OCI-LY3 (cell line): ENCODE measurements at regions not wholly inside any gene's neighbourhood (a gene's known extent, or its start where the extent isn't known, plus 50 kb on each side); places are given as distances from the start of the nearest gene placed in this dataset.

Experiments used
- H2AFZ ChIP-seq: fragments of 200-600, 300-600 bp; shearing (Covaris generic); 2 replicates; pipeline ENCODE4 v1.6.0; 2014; ENCODE audit warnings: antibody characterized with exemption, low read depth, low read length
- H3K27ac ChIP-seq: fragments of 200-600, 300-600 bp; sonication (generic); 2 replicates; pipeline ENCODE4 v1.5.1; 2014; ENCODE audit warnings: mild to moderate bottlenecking, low read length, moderate library complexity, mixed read lengths
- H3K27me3 ChIP-seq: fragments of 200-600, 300-600 bp; sonication (generic); 2 replicates; pipeline ENCODE4 v1.6.1; 2014; ENCODE audit warnings: low read depth, low read length, mixed read lengths
- H3K36me3 ChIP-seq: fragments of 200-600, 300-600 bp; sonication (generic); replicated peaks from 2 replicates; pipeline ENCODE3; 2014; ENCODE audit warnings: low read depth, low read length, mixed read lengths
- H3K4me1 ChIP-seq: fragments of 300-600, 200-600 bp; sonication (generic); 2 replicates; pipeline ENCODE4 v1.6.1; 2014; ENCODE audit warnings: low read length, mixed read lengths
- H3K4me2 ChIP-seq: fragments of 200-600, 300-600 bp; sonication (generic); 2 replicates; pipeline ENCODE4 v1.6.1; 2014; ENCODE audit warnings: low read length, mixed read lengths
- H3K4me3 ChIP-seq: fragments of 300-600, 200-600 bp; sonication (generic); 2 replicates; pipeline ENCODE4 v1.5.1; 2014; ENCODE audit warnings: antibody characterized with exemption, mild to moderate bottlenecking, low read length, moderate library complexity
- H3K79me2 ChIP-seq: fragments of 300-600, 200-600 bp; shearing (Covaris generic); 2 replicates; pipeline ENCODE4 v1.6.1; 2014; ENCODE audit warnings: mild to moderate bottlenecking, low read length, mixed read lengths
- H3K9ac ChIP-seq: fragments of 300-600, 200-600 bp; shearing (Covaris generic); 2 replicates; pipeline ENCODE4 v1.6.0; 2014; ENCODE audit warnings: mild to moderate bottlenecking, low read length, moderate library complexity
- H3K9me3 ChIP-seq: fragments of 200-600, 300-600 bp; shearing (Covaris generic); 2 replicates; pipeline ENCODE4 v1.6.1; 2014; ENCODE audit warnings: low read length, mixed read lengths; ENCODE audit not compliant: insufficient read depth
- H4K20me1 ChIP-seq: fragments of 200-600, 300-600 bp; sonication (generic); 2 replicates; pipeline ENCODE4 v1.6.1; 2016; ENCODE audit warnings: low read length, mixed read lengths; ENCODE audit not compliant: insufficient read depth
- EZH2phosphoT487 ChIP-seq: fragments of 200-600 bp; shearing (Covaris generic); IDR thresholded peaks from 2 replicates; pipeline ENCODE4 v1.6.1; 2018; ENCODE audit warnings: antibody characterized with exemption, mixed run types, low read depth
- TF ChIP-seq, protein P1 (sequence below): fragments of 200-600, 300-600 bp; sonication (generic); IDR thresholded peaks from 2 replicates; pipeline ENCODE4 v1.5.1; 2014; ENCODE audit warnings: antibody characterized with exemption, low read length, low read depth

DNA sequence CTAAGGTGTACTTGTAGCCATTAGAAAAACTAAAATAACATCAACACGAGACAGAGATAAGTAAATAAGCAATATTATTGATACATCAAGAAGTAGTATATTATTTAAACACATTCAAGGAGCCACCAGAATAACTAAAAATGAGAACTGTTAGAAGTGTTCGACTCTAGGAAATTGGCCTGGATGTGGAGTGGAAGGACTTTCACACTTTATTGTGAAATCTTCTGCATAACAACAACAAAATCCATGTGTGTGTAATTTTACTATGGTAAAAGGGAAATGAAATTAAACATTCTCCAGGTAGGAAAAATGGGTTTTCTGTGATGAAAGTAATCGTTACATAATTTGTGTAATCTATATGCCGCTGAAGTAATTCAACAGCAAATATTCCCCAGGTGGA, 96.3 kb upstream of the RNF152 start:
- Histone ChIP-seq H3K4me3 (no peak overlapping the region), H4K20me1 (no peaks in the 10 kb centered on the region), H3K36me3 (no peaks in the 10 kb centered on the region), H3K27me3 (peaks cover 53% of the 10 kb centered on the region), H3K4me2 (no peak overlapping the region), H3K9ac (no peak overlapping the region), H3K79me2 (no peaks in the 10 kb centered on the region), H3K9me3 (no peaks in the 10 kb centered on the region), H3K27ac (no peak overlapping the region), H2AFZ (no peak overlapping the region), H3K4me1 (peaks cover 5% of the 10 kb centered on the region; the same call in 1 of the 2 replicates)
- TF ChIP-seq, protein P1, sequence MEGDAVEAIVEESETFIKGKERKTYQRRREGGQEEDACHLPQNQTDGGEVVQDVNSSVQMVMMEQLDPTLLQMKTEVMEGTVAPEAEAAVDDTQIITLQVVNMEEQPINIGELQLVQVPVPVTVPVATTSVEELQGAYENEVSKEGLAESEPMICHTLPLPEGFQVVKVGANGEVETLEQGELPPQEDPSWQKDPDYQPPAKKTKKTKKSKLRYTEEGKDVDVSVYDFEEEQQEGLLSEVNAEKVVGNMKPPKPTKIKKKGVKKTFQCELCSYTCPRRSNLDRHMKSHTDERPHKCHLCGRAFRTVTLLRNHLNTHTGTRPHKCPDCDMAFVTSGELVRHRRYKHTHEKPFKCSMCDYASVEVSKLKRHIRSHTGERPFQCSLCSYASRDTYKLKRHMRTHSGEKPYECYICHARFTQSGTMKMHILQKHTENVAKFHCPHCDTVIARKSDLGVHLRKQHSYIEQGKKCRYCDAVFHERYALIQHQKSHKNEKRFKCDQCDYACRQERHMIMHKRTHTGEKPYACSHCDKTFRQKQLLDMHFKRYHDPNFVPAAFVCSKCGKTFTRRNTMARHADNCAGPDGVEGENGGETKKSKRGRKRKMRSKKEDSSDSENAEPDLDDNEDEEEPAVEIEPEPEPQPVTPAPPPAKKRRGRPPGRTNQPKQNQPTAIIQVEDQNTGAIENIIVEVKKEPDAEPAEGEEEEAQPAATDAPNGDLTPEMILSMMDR: no peak
- no peak for TF ChIP-seq EZH2phosphoT487

DNA sequence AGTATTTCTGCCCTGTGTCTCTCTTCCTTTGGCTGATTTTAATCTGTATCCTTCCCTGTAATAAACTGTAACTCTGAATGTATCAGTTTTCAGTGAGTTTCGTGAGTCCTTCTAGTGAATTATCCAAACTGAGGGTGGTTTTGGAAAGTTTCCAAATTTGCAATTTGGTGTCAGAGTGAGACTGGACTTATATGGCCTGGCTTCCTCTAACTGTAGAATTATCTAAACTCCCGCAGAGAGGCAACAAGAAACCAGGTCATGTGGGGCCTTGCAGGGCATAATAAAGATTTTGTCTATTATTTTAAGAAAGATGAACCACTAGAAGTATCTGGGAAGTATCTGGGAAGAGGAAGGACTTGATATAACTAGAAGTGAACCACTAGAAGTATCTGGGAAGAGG, 95.3 kb upstream of the RNF152 start:
- Histone ChIP-seq H3K4me3 (no peak overlapping the region), H3K9me3 (no peaks in the 10 kb centered on the region), H3K9ac (no peak overlapping the region), H3K27ac (no peak overlapping the region), H2AFZ (no peak overlapping the region), H3K27me3 (peaks cover 53% of the 10 kb centered on the region), H4K20me1 (no peaks in the 10 kb centered on the region), H3K4me2 (no peak overlapping the region), H3K36me3 (no peaks in the 10 kb centered on the region), H3K4me1 (peaks cover 5% of the 10 kb centered on the region; the same call in 1 of the 2 replicates), H3K79me2 (no peaks in the 10 kb centered on the region)
- no peak for TF ChIP-seq EZH2phosphoT487
- TF ChIP-seq, protein P1: no peak

DNA sequence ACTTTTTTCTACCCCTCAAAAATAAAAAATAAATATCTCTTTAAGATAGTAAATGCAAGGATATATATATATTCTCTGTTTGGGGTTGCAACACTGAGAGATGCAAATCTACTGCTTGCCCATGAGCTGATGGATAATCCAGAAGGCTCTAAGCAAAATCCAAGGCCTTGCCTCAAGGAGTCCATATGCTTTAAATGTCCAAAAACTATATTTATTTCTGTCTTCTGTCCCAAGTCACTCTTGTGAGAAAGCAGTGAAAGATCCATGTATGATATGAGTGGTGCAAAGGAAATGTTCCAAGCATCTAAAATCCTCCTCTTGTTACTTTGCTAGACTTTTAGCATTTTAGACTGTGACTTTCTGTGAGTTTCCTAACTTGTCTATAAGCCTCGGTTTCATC, 92.9 kb upstream of the RNF152 start:
- Histone ChIP-seq H3K9ac (no peak overlapping the region), H3K4me2 (no peak overlapping the region), H3K4me3 (no peak overlapping the region), H3K36me3 (no peaks in the 10 kb centered on the region), H3K27ac (no peak overlapping the region), H4K20me1 (no peaks in the 10 kb centered on the region), H2AFZ (no peak overlapping the region), H3K4me1 (peaks cover 7% of the 10 kb centered on the region), H3K27me3 (peaks cover 41% of the 10 kb centered on the region), H3K79me2 (no peaks in the 10 kb centered on the region), H3K9me3 (no peaks in the 10 kb centered on the region)
- TF ChIP-seq, protein P1: no peak
- TF ChIP-seq EZH2phosphoT487: no peak

DNA sequence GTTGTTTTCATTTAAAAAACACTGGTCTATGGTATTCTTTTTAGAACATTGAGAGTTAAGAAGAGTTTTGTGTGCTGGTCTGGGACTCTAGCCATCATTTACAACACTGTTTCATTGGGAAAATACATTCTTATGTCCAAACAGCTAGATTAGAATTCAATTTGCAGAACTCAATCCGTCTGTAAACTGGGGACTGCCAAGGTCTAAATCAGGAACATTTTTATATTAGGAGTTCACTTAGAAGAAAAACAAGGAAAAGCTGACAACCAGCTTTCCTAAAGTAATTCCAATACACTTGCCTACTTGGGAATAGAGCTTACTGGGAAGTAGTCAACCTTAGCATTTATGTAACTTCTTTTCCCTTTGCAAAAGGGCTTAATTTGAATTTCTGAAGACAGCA, 91.5 kb upstream of the RNF152 start:
- no peak overlapping the region for H3K4me2 ChIP-seq
- H2AFZ ChIP-seq: no peak overlapping the region
- no peaks in the 10 kb centered on the region for H4K20me1 ChIP-seq
- no peak overlapping the region for H3K4me3 ChIP-seq
- peaks cover 39% of the 10 kb centered on the region for H3K27me3 ChIP-seq
- H3K36me3 ChIP-seq: no peaks in the 10 kb centered on the region
- H3K9ac ChIP-seq: no peak overlapping the region
- H3K79me2 ChIP-seq: no peaks in the 10 kb centered on the region
- no peak overlapping the region for H3K27ac ChIP-seq
- H3K4me1 ChIP-seq: peaks cover 7% of the 10 kb centered on the region
- TF ChIP-seq, protein P1: no peak
- TF ChIP-seq EZH2phosphoT487: no peak
- H3K9me3 ChIP-seq: no peaks in the 10 kb centered on the region
